ENCODE measurements at regions not wholly inside any gene's neighbourhood (a gene's known extent, or its start where the extent isn't known, plus 50 kb on each side); places are given as distances from the start of the nearest gene placed in this dataset.

DNA sequence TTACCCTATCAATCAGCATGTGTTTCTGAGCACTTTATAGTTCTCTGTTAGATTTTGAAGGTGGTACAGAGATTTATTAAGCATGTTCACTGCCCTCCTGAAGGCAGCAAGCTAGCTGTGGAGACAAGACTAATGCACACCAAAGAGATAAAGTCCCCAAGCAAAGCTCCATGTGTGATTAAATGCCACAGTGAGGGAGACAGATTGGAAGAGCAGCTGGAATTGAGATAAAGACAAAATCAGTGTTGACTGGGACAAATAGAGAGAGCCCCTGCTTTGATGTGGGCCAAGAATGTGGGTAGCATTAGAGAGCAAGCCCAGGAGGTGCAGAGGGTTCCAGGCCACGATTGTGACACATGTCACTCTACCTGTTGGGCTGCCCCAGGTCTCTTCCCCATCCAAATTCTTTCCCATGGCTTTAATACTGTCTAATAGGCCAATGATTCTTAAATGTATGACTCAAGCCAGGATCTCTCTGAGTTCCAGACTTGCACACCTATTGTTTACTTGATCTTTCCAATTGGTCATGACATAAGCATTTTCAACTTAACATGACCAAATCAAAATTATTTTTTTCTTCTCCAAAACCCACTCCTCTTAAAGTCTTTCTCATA is 60.1 kb upstream of the ZC3H12C start:
- no peak for FAIRE-seq

DNA sequence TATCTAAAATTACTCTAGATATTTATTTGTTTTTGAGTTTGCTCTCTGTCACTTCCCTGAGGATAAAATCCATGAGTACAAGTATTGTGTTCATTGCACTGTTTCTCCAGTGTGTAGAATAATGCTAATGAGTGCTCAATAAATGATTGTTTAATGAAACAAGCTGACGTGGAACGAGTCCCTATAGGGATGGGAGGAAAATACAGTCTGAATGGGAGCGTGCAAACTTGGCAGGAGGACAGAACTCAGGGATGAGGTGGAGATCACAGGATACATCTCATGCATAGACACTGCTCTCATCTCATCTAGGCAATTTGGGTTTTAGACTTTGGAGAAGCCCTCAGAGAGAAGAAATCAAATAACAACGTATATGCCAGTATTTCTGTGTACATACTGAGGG is 58.4 kb upstream of the ZC3H12C start:
- FAIRE-seq, result no peak

DNA sequence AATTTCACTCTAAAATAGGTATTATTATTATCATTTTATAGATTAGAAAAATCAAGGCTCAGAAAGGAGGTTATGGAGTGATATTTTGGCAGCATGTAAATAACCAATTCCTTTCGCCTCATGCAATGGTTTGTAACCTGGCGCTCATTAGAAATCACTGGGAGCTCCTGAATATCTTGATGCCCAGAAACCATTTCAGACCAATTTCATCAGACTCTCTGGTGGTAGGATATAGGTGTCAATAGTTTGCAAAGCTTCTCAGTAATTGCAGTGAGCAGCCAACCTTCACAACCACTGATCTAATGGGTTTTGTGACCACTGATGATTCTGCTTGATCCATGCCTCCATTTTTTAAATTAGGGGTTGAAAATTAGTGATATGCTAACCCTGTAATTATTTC is 57.8 kb upstream of the ZC3H12C start:
- no peak for FAIRE-seq

DNA sequence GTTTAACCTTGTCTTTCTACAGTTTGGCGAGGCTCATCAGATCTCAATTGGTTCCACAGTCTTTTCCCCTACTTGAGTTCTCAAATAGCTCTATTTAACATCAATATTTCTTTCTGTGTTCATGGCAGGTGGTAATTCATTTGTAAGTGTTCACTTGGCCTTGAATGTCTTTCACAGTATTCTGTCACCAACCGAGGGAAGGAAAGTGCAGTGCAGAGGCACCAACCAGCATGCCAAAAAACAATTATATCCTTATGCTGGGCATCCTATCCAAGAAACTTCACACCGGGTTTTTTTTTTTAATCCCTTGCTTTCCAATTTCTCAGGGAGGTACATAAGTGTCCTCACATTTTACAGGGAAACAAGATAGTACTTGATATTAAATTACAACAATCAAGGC is 55.0 kb upstream of the ZC3H12C start:
- no peak for FAIRE-seq

All from endometrium (tissue), 2 donors.